CD4-positive, alpha-beta T cell treated with Interleukin-12 subunit alpha and Interleukin-12 subunit beta, for 1 hour (primary cell): ENCODE measurements at regions not wholly inside any gene's neighbourhood (a gene's known extent, or its start where the extent isn't known, plus 50 kb on each side); places are given as distances from the start of the nearest gene placed in this dataset.
A peak's percentile ranks its signal among the peaks of the same experiment; 100 is the strongest.

ENCODE experiments used
- DNase-seq: peaks from one replicate; pipeline ENCODE4 v3.0.0-alpha.2; 2020

GRCh38 chr4:67106861-67107460 lies 438.3 kb downstream of the CENPC start:
- DNase-seq = no peak

DNA sequence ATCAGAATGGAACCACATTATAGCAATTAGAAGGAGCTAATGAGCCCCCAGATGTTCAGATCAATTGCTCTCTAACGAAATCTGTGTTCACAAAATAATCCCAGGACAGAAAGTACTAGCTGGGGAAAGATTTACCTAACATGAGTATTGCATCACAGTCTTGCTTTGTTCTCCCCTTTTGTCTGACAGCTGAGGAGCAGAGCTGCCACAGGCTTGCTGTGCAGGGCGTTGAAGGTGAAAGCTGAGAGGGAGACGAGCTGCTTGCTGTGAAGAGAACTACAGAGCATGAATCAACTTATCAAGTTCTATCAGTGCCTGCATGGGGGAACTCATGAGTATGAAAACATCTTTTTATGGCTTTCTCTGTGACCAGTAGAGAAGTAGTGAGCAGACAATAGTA lies 441.2 kb downstream of the CENPC start:
- DNase-seq = no peak

- no peak for DNase-seq
Observed at GRCh38 chr4:67103001-67103747, 442.1 kb downstream of the CENPC start.

- no peak for DNase-seq
Observed at GRCh38 chr4:67101612-67102011, 443.7 kb downstream of the CENPC start.

DNA sequence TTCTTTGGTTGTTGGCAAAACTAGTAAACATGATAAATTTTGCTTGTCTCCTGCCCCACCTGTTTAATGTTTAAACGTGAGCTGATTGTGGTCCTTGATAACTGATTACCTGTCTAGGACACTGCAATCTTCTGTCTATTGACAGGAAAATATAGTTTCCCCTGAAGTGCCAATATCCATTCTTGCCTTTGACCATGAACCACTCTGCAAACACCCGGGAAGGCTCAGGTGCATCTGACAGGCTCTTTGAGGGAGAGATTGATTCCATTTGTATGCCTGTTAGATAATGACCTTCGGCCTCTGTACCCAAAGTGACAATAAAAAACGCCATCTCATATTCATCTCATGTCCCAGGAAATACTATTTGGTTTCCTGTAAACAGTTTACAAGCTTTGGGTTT lies 453.0 kb downstream of the CENPC start:
- DNase-seq = no peak

DNA sequence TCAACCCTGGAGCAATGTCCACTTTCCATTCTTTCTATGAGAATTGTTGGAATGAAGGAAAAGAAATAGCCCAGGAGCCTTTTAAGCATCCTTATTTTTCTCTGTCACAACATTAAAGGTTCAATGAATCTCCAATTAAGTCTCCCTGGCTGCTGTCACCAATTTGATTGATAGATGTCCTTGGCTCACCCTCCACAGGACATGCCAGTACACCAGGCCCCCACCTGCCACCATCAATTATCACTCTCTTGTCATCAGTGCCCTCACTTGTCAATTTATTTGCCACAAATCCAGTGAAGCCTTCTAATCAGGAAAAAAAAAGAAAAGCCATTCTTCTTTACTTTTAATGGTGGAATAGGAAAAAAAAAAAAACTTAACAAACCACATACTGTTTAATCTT lies 453.6 kb downstream of the CENPC start:
- no peak for DNase-seq

GRCh38 chr4:67087897-67088296 lies 457.4 kb downstream of the CENPC start:
- peak; percentile 17 for DNase-seq

DNA sequence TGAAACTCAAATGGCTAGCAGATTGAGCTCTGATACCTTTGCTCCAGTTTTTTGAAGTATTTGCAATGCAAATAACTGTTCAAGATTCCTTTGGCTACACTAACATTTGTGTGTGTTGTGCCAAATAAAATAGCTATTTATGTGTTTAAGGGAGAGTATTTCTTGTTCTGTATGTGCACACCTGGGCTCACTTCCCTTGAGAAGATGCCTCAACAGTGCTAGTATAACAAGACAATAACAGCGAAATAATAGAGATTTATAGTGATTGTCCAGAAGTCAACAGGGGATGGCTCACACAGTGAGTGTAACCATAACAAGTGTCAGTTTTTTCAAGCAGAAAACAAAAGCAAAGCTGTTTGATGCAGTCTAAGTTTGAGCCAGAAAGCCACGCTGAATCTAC lies 460.5 kb downstream of the CENPC start:
- DNase-seq = no peak

- DNase-seq = no peak
Observed at GRCh38 chr4:67083496-67083895, 461.8 kb downstream of the CENPC start.

GRCh38 chr4:67082746-67083145 lies 462.6 kb downstream of the CENPC start:
- DNase-seq = no peak

DNA sequence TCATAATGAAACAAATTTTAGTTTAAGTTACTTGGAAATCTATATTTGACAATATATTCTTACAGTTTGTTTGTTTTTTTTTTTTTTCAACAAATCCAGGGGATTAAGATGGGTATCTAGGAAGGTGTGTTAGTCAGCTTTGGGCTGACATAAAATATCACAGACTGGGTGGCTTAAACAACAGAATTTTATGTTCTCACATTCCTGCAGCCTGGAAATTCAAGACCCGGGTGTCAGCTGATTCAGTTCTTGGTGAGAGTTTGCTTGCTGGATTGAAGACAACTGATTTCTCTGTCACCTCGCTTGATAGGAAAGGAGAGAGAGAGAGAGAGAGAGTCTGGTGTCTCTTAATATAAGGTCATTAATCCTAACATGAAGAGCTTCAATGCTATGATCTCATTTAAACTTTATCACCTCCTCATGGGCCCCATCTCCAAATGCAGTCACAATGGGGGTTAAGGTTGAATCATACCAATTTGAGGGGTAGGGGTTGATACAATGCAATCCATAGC lies 465.2 kb downstream of the CENPC start:
- no peak for DNase-seq

- no peak for DNase-seq
Observed at GRCh38 chr4:67071641-67072040, 473.7 kb downstream of the CENPC start.

DNA sequence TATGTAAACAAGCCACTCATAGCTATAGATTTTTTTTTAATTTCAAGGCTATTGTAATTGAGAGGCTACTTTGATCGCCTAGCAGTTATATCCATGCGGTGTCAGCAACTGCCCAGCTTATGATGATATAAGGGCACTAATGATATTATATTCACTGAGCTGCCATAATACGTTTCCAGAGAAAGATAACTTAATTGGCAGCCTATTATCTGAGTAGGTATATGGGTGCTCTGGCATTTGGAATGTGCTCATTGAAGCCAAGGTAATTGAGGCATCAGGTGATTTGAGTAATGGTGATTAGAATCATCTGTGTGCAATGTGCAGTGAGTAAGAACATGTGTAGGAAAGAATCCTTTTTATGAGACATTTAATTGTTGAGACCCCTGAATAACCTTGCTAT lies 490.0 kb downstream of the CENPC start:
- DNase-seq = no peak

DNA sequence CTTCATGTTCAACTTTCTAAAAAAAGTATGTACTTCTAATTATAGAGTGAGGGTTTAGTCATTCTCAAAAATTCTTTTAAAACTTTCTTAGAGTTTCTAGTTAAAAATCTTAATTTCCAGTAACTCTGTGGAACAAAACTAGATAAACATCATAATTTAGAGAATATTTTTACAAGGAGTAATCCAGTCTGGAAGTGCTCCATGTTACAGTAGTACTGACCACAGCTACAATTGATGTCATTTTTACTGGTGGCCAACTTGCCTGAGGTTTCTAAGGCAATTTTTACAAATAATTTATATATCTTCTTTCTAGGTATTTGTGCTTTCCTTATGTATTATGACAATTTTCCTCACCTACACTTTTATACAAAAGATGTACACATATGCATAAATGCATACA lies 490.4 kb downstream of the CENPC start:
- no peak for DNase-seq

DNA sequence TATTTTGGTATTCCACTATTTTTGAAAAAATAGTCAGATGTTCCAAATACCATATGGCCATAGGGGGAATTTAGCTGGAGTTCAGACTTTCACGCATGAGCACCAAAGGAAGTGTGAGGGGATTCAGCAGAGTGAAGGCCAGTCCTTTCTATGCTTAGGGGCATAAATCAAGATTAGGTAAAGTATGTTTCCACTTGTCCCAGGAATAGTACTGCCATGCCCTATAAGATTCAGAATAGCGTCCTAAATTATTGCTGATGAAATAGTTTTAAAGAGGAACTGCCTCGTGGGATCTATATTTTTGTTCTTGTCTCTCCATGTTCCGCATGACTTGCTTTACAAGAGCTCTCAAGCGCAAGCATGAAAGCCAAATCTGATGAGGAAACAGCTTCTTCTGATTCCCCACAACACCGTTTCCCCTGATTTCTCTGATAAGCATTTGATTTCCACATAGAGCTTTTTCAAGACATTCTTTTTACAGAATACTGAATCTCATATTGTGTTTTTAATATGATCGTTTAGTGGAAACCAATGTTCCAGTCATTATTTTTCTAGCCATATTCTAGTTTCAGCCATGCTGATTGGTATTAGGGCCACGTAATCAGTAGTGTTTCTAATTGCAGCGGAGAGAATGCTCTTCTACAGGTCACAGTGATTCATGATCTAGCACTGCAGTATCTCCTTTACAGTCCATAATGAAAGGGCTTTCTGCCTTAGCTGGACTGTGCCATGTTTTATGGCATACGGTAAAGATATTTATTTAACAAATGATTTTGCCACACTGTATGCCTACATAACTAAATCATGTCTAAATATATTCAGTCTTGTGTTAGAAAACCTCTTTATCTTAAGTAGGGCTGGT lies 492.3 kb downstream of the CENPC start:
- DNase-seq = no peak

- no peak for DNase-seq
Observed at GRCh38 chr4:67051000-67051789, 494.1 kb downstream of the CENPC start.

DNA sequence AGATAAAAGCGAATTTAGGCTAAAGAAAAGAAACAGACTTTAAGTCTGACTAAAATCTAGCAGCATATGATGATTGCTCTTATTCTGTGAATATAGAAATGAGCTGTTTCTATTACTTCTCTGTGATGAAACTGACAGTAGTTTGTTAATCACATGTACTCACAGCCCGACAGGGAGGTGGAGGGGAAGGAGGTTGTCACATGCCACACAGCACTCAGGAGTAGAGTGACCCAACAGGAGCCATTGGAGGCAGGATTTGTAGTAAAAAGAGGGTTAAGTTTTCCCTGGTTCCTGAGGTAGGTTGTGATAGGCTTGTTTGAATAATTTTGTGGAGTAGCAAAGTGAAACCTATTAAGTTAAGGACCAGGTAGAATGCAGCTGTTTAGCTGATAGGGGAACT lies 495.9 kb downstream of the CENPC start:
- no peak for DNase-seq

- no peak for DNase-seq
Observed at GRCh38 chr4:67048530-67048929, 496.8 kb downstream of the CENPC start.

- DNase-seq = no peak
Observed at GRCh38 chr4:67040315-67040714, 505.0 kb downstream of the CENPC start.

DNA sequence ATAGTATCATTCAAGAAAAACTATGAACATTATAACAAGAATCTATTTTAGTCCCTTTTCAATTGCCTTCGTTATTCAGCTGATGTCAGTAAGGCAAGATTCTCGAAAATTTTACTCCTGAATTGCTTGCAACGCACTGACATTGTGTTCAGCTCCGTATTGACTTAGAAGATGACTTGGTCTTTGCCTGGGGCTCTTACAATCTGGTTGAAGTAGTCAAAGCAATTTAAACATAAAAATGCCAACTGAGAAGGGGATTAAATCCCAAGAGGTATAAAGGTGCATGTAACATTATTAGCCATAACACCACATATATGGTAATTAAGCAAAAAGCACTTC lies 507.1 kb downstream of the CENPC start:
- no peak for DNase-seq

DNA sequence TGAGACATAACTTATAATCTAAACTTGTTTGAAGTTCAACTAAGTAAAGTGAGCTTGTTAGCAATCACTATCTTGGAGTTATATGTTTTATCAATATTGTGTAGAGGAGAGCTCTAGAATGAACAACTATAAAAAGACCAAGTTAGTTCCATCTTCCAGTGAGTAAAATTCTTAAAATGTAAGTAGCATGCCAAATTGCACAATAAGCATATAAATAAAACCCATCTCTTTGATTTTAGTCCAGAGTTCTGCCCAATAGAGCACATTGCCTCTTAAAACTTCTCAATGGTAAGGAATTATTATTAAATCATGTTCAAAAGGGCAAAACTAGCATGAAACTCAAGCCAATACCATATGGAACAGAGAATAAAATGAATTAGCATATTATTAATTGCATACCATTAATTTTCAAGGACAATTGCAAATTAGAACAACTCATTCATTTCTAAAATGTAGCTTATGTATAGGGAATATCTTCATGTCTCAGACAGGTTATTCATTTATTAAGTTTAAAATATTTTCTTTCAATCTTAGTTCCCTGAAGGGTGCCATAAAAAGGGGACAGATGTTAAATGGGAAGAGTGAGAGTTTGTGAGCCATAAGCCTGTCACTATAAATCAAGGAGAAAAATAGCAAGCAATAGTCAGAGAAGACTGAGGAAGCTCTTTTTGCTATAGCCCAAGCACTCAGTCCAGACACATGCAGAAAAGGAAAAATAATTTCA lies 507.6 kb downstream of the CENPC start:
- DNase-seq = no peak

DNA sequence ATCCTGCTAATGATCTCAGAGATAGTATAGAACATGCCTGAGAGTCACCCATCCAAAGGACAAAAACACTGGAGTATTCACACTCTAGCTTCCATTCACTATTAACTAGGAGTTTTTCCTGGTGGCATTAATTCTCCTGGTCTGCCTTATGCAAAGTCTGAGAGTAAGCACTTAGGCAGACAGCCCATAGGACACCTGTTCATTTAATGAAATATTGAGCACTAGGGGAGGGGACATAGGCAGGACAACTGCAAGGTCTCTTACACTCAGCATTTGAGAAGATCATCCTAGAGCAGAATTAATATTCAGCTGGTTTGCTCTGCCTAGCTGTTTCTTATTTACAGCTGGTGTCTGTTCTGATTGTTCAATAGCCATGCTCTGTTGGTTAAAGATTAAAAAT lies 508.5 kb downstream of the CENPC start:
- DNase-seq = no peak
